ENCODE measurements at regions not wholly inside any gene's neighbourhood (a gene's known extent, or its start where the extent isn't known, plus 50 kb on each side); places are given as distances from the start of the nearest gene placed in this dataset.
A peak's percentile ranks its signal among the peaks of the same experiment; 100 is the strongest.

DNA sequence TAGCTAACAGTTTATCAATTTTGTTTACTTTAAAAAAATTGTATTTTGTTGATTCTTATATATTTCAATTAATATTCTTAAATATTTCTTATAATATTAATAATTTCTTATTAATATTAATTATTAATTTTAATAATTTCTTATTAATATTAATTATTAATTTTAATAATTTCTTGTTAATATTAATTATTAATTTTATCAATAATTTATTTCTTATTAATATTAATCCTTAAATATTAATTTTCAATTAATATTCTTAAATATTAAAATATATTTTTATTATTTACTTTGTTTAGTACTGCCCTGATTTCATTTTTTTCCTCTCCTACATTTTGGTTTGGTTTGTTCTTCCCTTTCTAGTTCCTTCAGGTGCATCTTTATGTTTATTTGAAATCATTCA is 1208.1 kb downstream of the LRFN5 start:
- CTCF ChIA-PET: no interaction called here
- Histone ChIP-seq H3K36me3 (ENCODE audit: control insufficient read depth, insufficient read depth, low read length) (no peaks in the 10 kb centered on the region), H3K4me1 (ENCODE audit: control insufficient read depth, insufficient read depth, low read length) (no peaks in the 10 kb centered on the region), H3K4me3 (ENCODE audit: low read depth in 2 of 2, low read length in 2 of 2) (no peak overlapping the region), H3K9me3 (ENCODE audit: control insufficient read depth, insufficient read depth, low read depth, low read length) (no peaks in the 10 kb centered on the region), H3K27me3 (ENCODE audit: control insufficient read depth, insufficient read depth, low read length) (no peaks in the 10 kb centered on the region), H3K27ac (ENCODE audit: low read length) (no peak overlapping the region)
- intact Hi-C loops (cut with micrococcal nuclease; ENCODE audit: unreplicated experiment): no loop called here
- in situ Hi-C loops (cut with HindIII; ENCODE audit: low pct_unique_long_range_greater_than_20kb, low sequenced_read_pairs): no loop called here
- BruUV-seq (replicated peaks): no TSS peak
- POLR2A ChIA-PET: no interaction called here
- ATAC-seq: no peak
- no peak for DNase-seq (ENCODE audit: low read depth, low spot score)
- TF ChIP-seq CTCF (IDR thresholded peaks at IDR 0.05): no peak
- no peak for TF ChIP-seq REST (IDR thresholded peaks at IDR 0.05; ENCODE audit: insufficient read depth in 1 of 2, low read depth in 2 of 2, low read length in 1 of 2)
- TF ChIP-seq SIN3A (IDR thresholded peaks at IDR 0.05; ENCODE audit: borderline replicate concordance, insufficient read depth, low read depth, low read length): no peak
- no peak for TF ChIP-seq POLR2AphosphoS5 (IDR thresholded peaks at IDR 0.05; ENCODE audit: low read depth, low read length)
- TF ChIP-seq TCF7L2 (IDR thresholded peaks at IDR 0.05; ENCODE audit: low read depth, low read length): no peak

GRCh38 chr14:42806909-42807315 is 1200.2 kb downstream of the LRFN5 start:
- Histone ChIP-seq H3K9me3 (ENCODE audit: control insufficient read depth, insufficient read depth, low read depth, low read length) (no peaks in the 10 kb centered on the region), H3K4me3 (ENCODE audit: low read depth in 2 of 2, low read length in 2 of 2) (no peak overlapping the region), H3K27me3 (ENCODE audit: control insufficient read depth, insufficient read depth, low read length) (no peaks in the 10 kb centered on the region), H3K4me1 (ENCODE audit: control insufficient read depth, insufficient read depth, low read length) (no peaks in the 10 kb centered on the region; the same call in 1 of the 2 replicates), H3K27ac (ENCODE audit: low read length) (peak overlapping the region; percentile 72; the same call in 1 of the 2 replicates), H3K36me3 (ENCODE audit: control insufficient read depth, insufficient read depth, low read length) (no peaks in the 10 kb centered on the region)
- ChIA-PET CTCF (no interaction called here), POLR2A (no interaction called here)
- in situ Hi-C loops (cut with HindIII; ENCODE audit: low pct_unique_long_range_greater_than_20kb, low sequenced_read_pairs) (no loop called here), intact Hi-C loops (cut with micrococcal nuclease; ENCODE audit: unreplicated experiment) (no loop called here)
- TF ChIP-seq REST (IDR thresholded peaks at IDR 0.05; ENCODE audit: insufficient read depth in 1 of 2, low read depth in 2 of 2, low read length in 1 of 2) (no peak), TCF7L2 (IDR thresholded peaks at IDR 0.05; ENCODE audit: low read depth, low read length) (peak; percentile 89), SIN3A (IDR thresholded peaks at IDR 0.05; ENCODE audit: borderline replicate concordance, insufficient read depth, low read depth, low read length) (no peak), POLR2AphosphoS5 (IDR thresholded peaks at IDR 0.05; ENCODE audit: low read depth, low read length) (no peak), CTCF (IDR thresholded peaks at IDR 0.05) (no peak)
- no TSS peak for BruUV-seq (replicated peaks)
- DNase-seq (ENCODE audit: low read depth, low spot score) (no peak), ATAC-seq (peak; percentile 74)

Data from Panc1 (cell line).